ENCODE measurements at regions not wholly inside any gene's neighbourhood (a gene's known extent, or its start where the extent isn't known, plus 50 kb on each side); places are given as distances from the start of the nearest gene placed in this dataset.

- POLR2A ChIA-PET = no interaction called here
- ATAC-seq (ENCODE audit: poor library complexity) = no peak
- Histone ChIP-seq H3K27ac (ENCODE audit: low read depth in 1 of 2, low read length in 2 of 2) (no peak overlapping the region), H3K4me1 (ENCODE audit: insufficient read depth, low read length) (no peaks in the 10 kb centered on the region), H3K9me3 (ENCODE audit: control insufficient read depth in 1 of 2, insufficient read depth in 1 of 2, low read length in 2 of 2) (peaks cover 0 to 16% of the 10 kb centered on the region in 2 experiments), H3K4me3 (ENCODE audit: low read length) (no peak overlapping the region), H3K36me3 (ENCODE audit: insufficient read depth, low read length) (no peaks in the 10 kb centered on the region), H3K27me3 (ENCODE audit: control insufficient read depth in 1 of 2, insufficient read depth in 2 of 2, low read length in 2 of 2) (no peaks in the 10 kb centered on the region)
- H3K36me3 Mint-ChIP-seq (ENCODE audit: low read depth) = no peaks in the 10 kb centered on the region
- no peak for TF ChIP-seq CTCF (IDR thresholded peaks at IDR 0.05)
- DNase-seq = no peak
- no peaks in the 10 kb centered on the region for H3K9me3 Mint-ChIP-seq
- CTCF ChIA-PET = no interaction called here
- no peaks in the 10 kb centered on the region for H3K27me3 Mint-ChIP-seq
- no peak overlapping the region for H3K27ac Mint-ChIP-seq
- H3K4me3 Mint-ChIP-seq = no peak overlapping the region
- intact Hi-C loops (cut with DNase I, micrococcal nuclease) = no loop called here
- H3K4me1 Mint-ChIP-seq (ENCODE audit: low read depth) = no peaks in the 10 kb centered on the region
Measured at GRCh38 chr2:129068543-129068942, 749.9 kb upstream of the HS6ST1 start.

GRCh38 chr2:129069875-129070594 is 751.4 kb upstream of the HS6ST1 start:
- Mint-ChIP-seq H3K4me3 (no peak overlapping the region), H3K4me1 (ENCODE audit: low read depth) (no peaks in the 10 kb centered on the region), H3K27me3 (no peaks in the 10 kb centered on the region), H3K36me3 (ENCODE audit: low read depth) (no peaks in the 10 kb centered on the region), H3K9me3 (no peaks in the 10 kb centered on the region), H3K27ac (no peak overlapping the region)
- H3K4me3 ChIP-seq (ENCODE audit: low read length) = no peak overlapping the region
- intact Hi-C loops (cut with DNase I, micrococcal nuclease) = no loop called here
- ChIA-PET POLR2A (no interaction called here), CTCF (no interaction called here)
- ATAC-seq (ENCODE audit: poor library complexity) (no peak), DNase-seq (no peak)
- no peaks in the 10 kb centered on the region for H3K4me1 ChIP-seq (ENCODE audit: insufficient read depth, low read length)
- H3K27me3 ChIP-seq (ENCODE audit: control insufficient read depth in 1 of 2, insufficient read depth in 2 of 2, low read length in 2 of 2) = no peaks in the 10 kb centered on the region
- no peaks in the 10 kb centered on the region for H3K36me3 ChIP-seq (ENCODE audit: insufficient read depth, low read length)
- TF ChIP-seq CTCF (IDR thresholded peaks at IDR 0.05) = no peak
- H3K9me3 ChIP-seq (ENCODE audit: control insufficient read depth in 1 of 2, insufficient read depth in 1 of 2, low read length in 2 of 2) = peaks cover 0 to 16% of the 10 kb centered on the region in 2 experiments
- no peak overlapping the region for H3K27ac ChIP-seq (ENCODE audit: low read depth in 1 of 2, low read length in 2 of 2)

GRCh38 chr2:129070663-129071062 is 752.0 kb upstream of the HS6ST1 start:
- ATAC-seq (ENCODE audit: poor library complexity) (no peak), DNase-seq (no peak)
- intact Hi-C loops (cut with DNase I, micrococcal nuclease) = no loop called here
- H3K9me3 Mint-ChIP-seq = no peaks in the 10 kb centered on the region
- POLR2A ChIA-PET = no interaction called here
- Histone ChIP-seq H3K27ac (ENCODE audit: low read depth in 1 of 2, low read length in 2 of 2) (no peak overlapping the region), H3K36me3 (ENCODE audit: insufficient read depth, low read length) (no peaks in the 10 kb centered on the region), H3K4me1 (ENCODE audit: insufficient read depth, low read length) (no peaks in the 10 kb centered on the region), H3K27me3 (ENCODE audit: control insufficient read depth in 1 of 2, insufficient read depth in 2 of 2, low read length in 2 of 2) (no peaks in the 10 kb centered on the region), H3K9me3 (ENCODE audit: control insufficient read depth in 1 of 2, insufficient read depth in 1 of 2, low read length in 2 of 2) (peaks cover 0 to 16% of the 10 kb centered on the region in 2 experiments), H3K4me3 (ENCODE audit: low read length) (no peak overlapping the region)
- H3K27ac Mint-ChIP-seq = no peak overlapping the region
- H3K4me1 Mint-ChIP-seq (ENCODE audit: low read depth) = no peaks in the 10 kb centered on the region
- CTCF ChIA-PET = no interaction called here
- H3K4me3 Mint-ChIP-seq = no peak overlapping the region
- no peaks in the 10 kb centered on the region for H3K27me3 Mint-ChIP-seq
- TF ChIP-seq CTCF (IDR thresholded peaks at IDR 0.05) = no peak
- no peaks in the 10 kb centered on the region for H3K36me3 Mint-ChIP-seq (ENCODE audit: low read depth)

Measured in CD4-positive, alpha-beta T cell (primary cell).